HUDEP-2 (cell line): ENCODE measurements at regions not wholly inside any gene's neighbourhood (a gene's known extent, or its start where the extent isn't known, plus 50 kb on each side); places are given as distances from the start of the nearest gene placed in this dataset.

Source experiments
- DNase-seq, 76 experiments: peaks; one replicate each; lab custom pipeline; 2025; ENCODE audit not compliant: unreplicated experiment in 76 of 76; lab: John Stamatoyannopoulos, UW

- DNase-seq: no peak
Measured at GRCh38 chr6:144796070-144796469, 510.9 kb downstream of the UTRN start.

- no peak for DNase-seq
Measured at GRCh38 chr6:144797881-144798589, 512.9 kb downstream of the UTRN start.

- no peak for DNase-seq
Measured at GRCh38 chr6:144804246-144804790, 519.2 kb downstream of the UTRN start.

- DNase-seq: no peak
Measured at GRCh38 chr6:144805049-144805448, 519.9 kb downstream of the UTRN start.

GRCh38 chr6:144806222-144806621 lies 521.1 kb downstream of the UTRN start:
- DNase-seq: no peak

GRCh38 chr6:144809120-144809519 lies 524.0 kb downstream of the UTRN start:
- DNase-seq: no peak

GRCh38 chr6:144809969-144810368 lies 524.8 kb downstream of the UTRN start:
- no peak for DNase-seq

GRCh38 chr6:144811140-144811539 lies 526.0 kb downstream of the UTRN start:
- no peak for DNase-seq

- DNase-seq: peak in 1 of 76 experiments; percentile 2
Measured at GRCh38 chr6:144816936-144817335, 531.8 kb downstream of the UTRN start.

- DNase-seq: no peak
Measured at GRCh38 chr6:144820270-144820669, 535.1 kb downstream of the UTRN start.

- DNase-seq: no peak
Measured at GRCh38 chr6:144823131-144823530, 538.0 kb downstream of the UTRN start.

GRCh38 chr6:144824018-144824417 lies 538.9 kb downstream of the UTRN start:
- DNase-seq: no peak

GRCh38 chr6:144834426-144835038 lies 549.4 kb downstream of the UTRN start:
- DNase-seq: no peak

GRCh38 chr6:144835322-144835973 lies 550.3 kb downstream of the UTRN start:
- no peak for DNase-seq

GRCh38 chr6:144840619-144841018 lies 555.5 kb downstream of the UTRN start:
- DNase-seq: no peak

- DNase-seq: no peak
Measured at GRCh38 chr6:144843701-144844100, 558.6 kb downstream of the UTRN start.

GRCh38 chr6:144844596-144844995 lies 559.5 kb downstream of the UTRN start:
- no peak for DNase-seq

GRCh38 chr6:144845186-144845585 lies 560.1 kb downstream of the UTRN start:
- no peak for DNase-seq

GRCh38 chr6:144847916-144848315 lies 562.8 kb downstream of the UTRN start:
- no peak for DNase-seq

GRCh38 chr6:144849920-144850319 lies 564.8 kb downstream of the UTRN start:
- DNase-seq: peak in 1 of 76 experiments; percentile 2

- no peak for DNase-seq
Measured at GRCh38 chr6:144853603-144854002, 568.5 kb downstream of the UTRN start.

- no peak for DNase-seq
Measured at GRCh38 chr6:144854654-144855053, 569.5 kb downstream of the UTRN start.
